A673 (cell line): ENCODE measurements at regions not wholly inside any gene's neighbourhood (a gene's known extent, or its start where the extent isn't known, plus 50 kb on each side); places are given as distances from the start of the nearest gene placed in this dataset.

Experiments
- CTCF ChIP-seq: fragments of 300-800, 200-600 bp; sonication (generic); conservative IDR thresholded peaks from 2 replicates; pipeline ENCODE4 v1.5.1; 2017; ENCODE audit warnings: low read depth, mild to moderate bottlenecking, antibody characterized with exemption, low read length, moderate library complexity, mixed read lengths
- EZH2 ChIP-seq: fragments of 200-600 bp; sonication (generic); IDR thresholded peaks from 2 replicates; pipeline ENCODE4 v1.6.1; 2017; ENCODE audit warnings: borderline replicate concordance, low read depth, mild to moderate bottlenecking, mixed read lengths, antibody characterized with exemption, low read length; ENCODE audit not compliant: poor library complexity, severe bottlenecking

- TF ChIP-seq CTCF: no peak
- no peak for TF ChIP-seq EZH2
Measured at GRCh38 chr2:49219741-49220140, 65.4 kb upstream of the FSHR start.
